Stomach (tissue), 4 donors: ENCODE measurements at regions not wholly inside any gene's neighbourhood (a gene's known extent, or its start where the extent isn't known, plus 50 kb on each side); places are given as distances from the start of the nearest gene placed in this dataset.

Experiments used
- CTCF ChIP-seq, 7 experiments: fragments of 450-650 bp in 4 of 7; fragments of 200-600 bp in 3 of 7; sonication (generic) in 3 of 7; IDR thresholded peaks; one replicate each; pipeline ENCODE4 v1.5.1; 2016 to 2019; ENCODE audit warnings: antibody characterized with exemption in 7 of 7, control low read depth in 2 of 7, mild to moderate bottlenecking in 1 of 7
- POLR2AphosphoS5 ChIP-seq, 3 donors: sonication (generic); formaldehyde crosslinking; IDR thresholded peaks; one replicate each; pipeline ENCODE4 v1.6.1; 2016; ENCODE audit warnings: antibody characterized with exemption in 3 of 3

DNA sequence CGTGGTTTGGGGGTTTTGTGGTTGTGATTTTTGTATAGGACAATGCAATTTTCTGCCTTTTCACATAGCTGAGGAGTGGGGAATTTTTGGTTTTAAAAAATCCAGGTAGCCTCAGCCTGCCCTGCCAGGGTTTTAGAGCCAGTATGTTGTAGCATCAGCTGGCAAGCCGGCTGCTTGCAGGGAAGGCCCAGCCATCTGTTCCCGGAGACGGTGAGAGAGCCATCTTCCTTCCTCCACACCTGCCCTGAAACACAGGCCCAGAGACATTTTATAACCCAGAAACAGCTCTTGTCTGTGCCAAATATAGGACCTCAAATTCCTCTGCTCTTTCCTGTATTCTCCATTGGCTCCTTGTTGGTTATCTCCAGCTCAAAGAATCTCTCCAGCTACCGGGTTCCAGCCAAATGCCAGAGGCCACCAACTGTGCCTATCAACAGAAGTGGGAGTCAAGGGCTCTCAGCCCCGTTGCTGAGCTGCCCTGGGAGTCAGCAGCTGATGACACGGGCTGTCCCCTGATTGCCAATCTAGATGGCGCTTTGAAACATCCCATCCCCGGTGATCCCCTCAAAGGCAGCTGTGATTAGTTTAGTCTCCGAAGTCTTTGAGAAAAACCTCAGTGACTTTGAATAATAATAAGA is 595.2 kb downstream of the MID1IP1 start:
- TF ChIP-seq POLR2AphosphoS5 (IDR thresholded peaks at IDR 0.05): no peak
- TF ChIP-seq CTCF (IDR thresholded peaks at IDR 0.05): no peak
